ENCODE measurements at regions not wholly inside any gene's neighbourhood (a gene's known extent, or its start where the extent isn't known, plus 50 kb on each side); places are given as distances from the start of the nearest gene placed in this dataset.

GRCh38 chr16:79658301-79659033 lies 57.9 kb upstream of the MAF start:
- H3K36me3 Mint-ChIP-seq (ENCODE audit: insufficient read depth in 1 of 3, low read depth in 3 of 3) = no peaks in the 10 kb centered on the region; a peak in 1 of 7 replicates
- H3K4me2 ChIP-seq (ENCODE audit: insufficient read depth, insufficient read length, low read length) = no peak overlapping the region
- H3K9ac ChIP-seq (ENCODE audit: extremely low read depth, insufficient read length, low read length) = no peak overlapping the region
- H3K4me1 ChIP-seq (ENCODE audit: insufficient read depth, low read length) = no peaks in the 10 kb centered on the region; the same call in 1 of the 2 replicates
- no peak overlapping the region for H3K4ac ChIP-seq (ENCODE audit: low read depth, low read length)
- no peaks in the 10 kb centered on the region for H3K9me3 ChIP-seq (ENCODE audit: control insufficient read depth, low read depth, low read length)
- H2BK15ac ChIP-seq (ENCODE audit: low read depth, low read length) = no peak overlapping the region
- no peak overlapping the region for H4K91ac ChIP-seq (ENCODE audit: insufficient read length, low read depth, low read length)
- H2BK120ac ChIP-seq (ENCODE audit: low read depth, low read length, poor library complexity, severe bottlenecking) = no peak overlapping the region
- H3K27me3 Mint-ChIP-seq (ENCODE audit: low read depth) = no peaks in the 10 kb centered on the region
- H3K9me3 Mint-ChIP-seq = peaks cover 3 to 5% of the 10 kb centered on the region in 2 experiments; a peak in 4 of 5 replicates
- no peak overlapping the region for H3K56ac ChIP-seq (ENCODE audit: insufficient read length, low read depth, low read length)
- no peak overlapping the region for H2BK12ac ChIP-seq (ENCODE audit: insufficient read length, low read depth, low read length)
- H2BK5ac ChIP-seq (ENCODE audit: insufficient read length, low read length) = no peak overlapping the region
- no peak overlapping the region for H3K4me3 Mint-ChIP-seq
- H3T11ph ChIP-seq (ENCODE audit: low read length) = no peak overlapping the region
- H2AFZ ChIP-seq (ENCODE audit: low read length) = no peak overlapping the region
- WGBS (ENCODE audit: extremely low coverage, insufficient read length, low lambda C conversion rate) = no CpG with 5 or more reads among the region's 22 CpGs
- no peaks in the 10 kb centered on the region for H3K23me2 ChIP-seq (ENCODE audit: insufficient read length, low read depth, low read length, poor library complexity, severe bottlenecking)
- no peak overlapping the region for H4K5ac ChIP-seq (ENCODE audit: insufficient read length, low read depth, low read length)
- no peaks in the 10 kb centered on the region for H3K79me2 ChIP-seq (ENCODE audit: insufficient read depth, low read length)
- no peak overlapping the region; a peak in 1 of 7 replicates for H3K27ac Mint-ChIP-seq
- DNase-seq = no peak
- peaks cover 0 to 5% of the 10 kb centered on the region in 2 experiments; a peak in 3 of 4 replicates for H3K4me1 Mint-ChIP-seq
- no peaks in the 10 kb centered on the region for H3K27me3 ChIP-seq (ENCODE audit: insufficient read depth, low read length)
- no peak overlapping the region for H3K27ac ChIP-seq (ENCODE audit: insufficient read length, low read depth, low read length)
- no peaks in the 10 kb centered on the region for H3K79me1 ChIP-seq (ENCODE audit: insufficient read depth, low read depth, low read length, poor library complexity, severe bottlenecking)
- no peak overlapping the region for H2AK5ac ChIP-seq (ENCODE audit: insufficient read length, low read length)
- no peak overlapping the region for H3K18ac ChIP-seq (ENCODE audit: insufficient read length, low read depth, low read length)
- no peaks in the 10 kb centered on the region for H4K20me1 ChIP-seq (ENCODE audit: control insufficient read depth, insufficient read depth, insufficient read length)
- no peak for TF ChIP-seq CTCF (conservative IDR thresholded peaks at IDR 0.05)
- no peak overlapping the region for H3K23ac ChIP-seq (ENCODE audit: insufficient read length, low read depth, low read length)
- H3K14ac ChIP-seq (ENCODE audit: insufficient read depth, low read length) = no peak overlapping the region
- H2BK20ac ChIP-seq (ENCODE audit: low read depth, low read length, poor library complexity, severe bottlenecking) = no peak overlapping the region
- H4K8ac ChIP-seq (replicated peaks; ENCODE audit: insufficient read length, low read depth, low read length) = no peak overlapping the region

All from H9 (cell line).